Gastroesophageal sphincter (tissue), 4 donors: ENCODE measurements at regions not wholly inside any gene's neighbourhood (a gene's known extent, or its start where the extent isn't known, plus 50 kb on each side); places are given as distances from the start of the nearest gene placed in this dataset.

Experiments
- ATAC-seq: fragments of 150-250 bp; one replicate; pipeline ENCODE4 v1.9.1; 2016; ENCODE audit warnings: mild to moderate bottlenecking, moderate library complexity
- H3K27ac ChIP-seq, 4 donors: fragments of 200-600 bp; sonication (generic) in 3 of 4; 1 replicate in 3 of 4; 2 replicates in 1 of 4; pipeline ENCODE4 v1.5.1; 2016 to 2019
- H3K27me3 ChIP-seq: fragments of 200-600 bp; sonication (generic); one replicate; pipeline ENCODE4 v1.5.1; 2019
- H3K36me3 ChIP-seq, 2 donors: fragments of 200-600 bp; sonication (generic); one replicate each; pipeline ENCODE4 v1.5.1; 2019; ENCODE audit warnings: control low read depth in 1 of 2
- H3K4me1 ChIP-seq, 3 donors: fragments of 200-600 bp; sonication (generic); 1 replicate in 2 of 3; 2 replicates in 1 of 3; pipeline ENCODE4 v1.5.1; 2016 to 2019; ENCODE audit warnings: control low read depth in 2 of 3
- H3K4me3 ChIP-seq, 2 donors: fragments of 200-600 bp; sonication (generic); one replicate each; pipeline ENCODE4 v1.5.1; 2019; ENCODE audit warnings: mild to moderate bottlenecking in 1 of 2, moderate library complexity in 1 of 2
- H3K9me3 ChIP-seq, 3 donors: fragments of 200-600 bp; sonication (generic); one replicate each; pipeline ENCODE4 v1.5.1; 2017 to 2019; ENCODE audit warnings: control low read depth in 2 of 3
- EP300 ChIP-seq: sonication (generic); formaldehyde crosslinking; IDR thresholded peaks from one replicate; pipeline ENCODE4 v1.6.1; 2017; ENCODE audit warnings: antibody characterized with exemption, mild to moderate bottlenecking
- POLR2A ChIP-seq, 2 donors: fragments of 450-650 bp; IDR thresholded peaks; one replicate each; pipeline ENCODE4 v1.6.1; 2017; ENCODE audit warnings: antibody characterized with exemption in 2 of 2, mild to moderate bottlenecking in 2 of 2, moderate library complexity in 1 of 2
- POLR2AphosphoS5 ChIP-seq: sonication (generic); formaldehyde crosslinking; IDR thresholded peaks from one replicate; pipeline ENCODE4 v1.6.1; 2017; ENCODE audit warnings: antibody characterized with exemption
- WGBS, 2 donors: methylation state at CpG; one replicate each; pipeline ENCODE4 v1.1.5; 2018; ENCODE audit warnings: low coverage in 1 of 2; 5-methylcytosine and 5-hydroxymethylcytosine counted together
- TF ChIP-seq, protein P1 (sequence below), 4 experiments: fragments of 200-600 bp in 2 of 4; fragments of 450-650 bp in 2 of 4; sonication (generic) in 1 of 4; IDR thresholded peaks; one replicate each; pipeline ENCODE4 v1.5.1; 2017 to 2019; ENCODE audit warnings: antibody characterized with exemption in 4 of 4, mild to moderate bottlenecking in 2 of 4, moderate library complexity in 2 of 4

DNA sequence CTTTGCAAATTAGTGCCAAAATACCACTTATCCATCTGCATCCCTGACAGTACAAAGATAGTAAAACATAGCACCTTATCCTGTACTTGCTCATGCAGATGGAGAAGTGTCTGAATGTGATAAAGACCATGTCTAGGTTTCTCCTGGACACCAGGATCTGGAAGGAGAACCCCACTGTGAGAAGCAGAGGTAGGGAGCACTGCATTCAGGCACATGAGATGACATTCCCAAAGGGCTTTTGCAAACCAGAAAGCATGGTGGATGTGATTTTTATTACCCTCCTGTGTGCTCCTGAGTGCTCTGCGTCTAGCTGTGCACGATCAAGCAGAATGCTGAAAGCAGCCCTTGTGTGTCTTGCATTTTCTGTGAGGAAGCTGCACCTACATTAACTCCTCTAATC, 857.6 kb upstream of the ID2 start:
- ATAC-seq, result no peak
- TF ChIP-seq POLR2AphosphoS5 (no peak), POLR2A (IDR thresholded peaks at IDR 0.05) (no peak), EP300 (no peak)
- TF ChIP-seq, protein P1, sequence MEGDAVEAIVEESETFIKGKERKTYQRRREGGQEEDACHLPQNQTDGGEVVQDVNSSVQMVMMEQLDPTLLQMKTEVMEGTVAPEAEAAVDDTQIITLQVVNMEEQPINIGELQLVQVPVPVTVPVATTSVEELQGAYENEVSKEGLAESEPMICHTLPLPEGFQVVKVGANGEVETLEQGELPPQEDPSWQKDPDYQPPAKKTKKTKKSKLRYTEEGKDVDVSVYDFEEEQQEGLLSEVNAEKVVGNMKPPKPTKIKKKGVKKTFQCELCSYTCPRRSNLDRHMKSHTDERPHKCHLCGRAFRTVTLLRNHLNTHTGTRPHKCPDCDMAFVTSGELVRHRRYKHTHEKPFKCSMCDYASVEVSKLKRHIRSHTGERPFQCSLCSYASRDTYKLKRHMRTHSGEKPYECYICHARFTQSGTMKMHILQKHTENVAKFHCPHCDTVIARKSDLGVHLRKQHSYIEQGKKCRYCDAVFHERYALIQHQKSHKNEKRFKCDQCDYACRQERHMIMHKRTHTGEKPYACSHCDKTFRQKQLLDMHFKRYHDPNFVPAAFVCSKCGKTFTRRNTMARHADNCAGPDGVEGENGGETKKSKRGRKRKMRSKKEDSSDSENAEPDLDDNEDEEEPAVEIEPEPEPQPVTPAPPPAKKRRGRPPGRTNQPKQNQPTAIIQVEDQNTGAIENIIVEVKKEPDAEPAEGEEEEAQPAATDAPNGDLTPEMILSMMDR (IDR thresholded peaks at IDR 0.05), result no peak

DNA sequence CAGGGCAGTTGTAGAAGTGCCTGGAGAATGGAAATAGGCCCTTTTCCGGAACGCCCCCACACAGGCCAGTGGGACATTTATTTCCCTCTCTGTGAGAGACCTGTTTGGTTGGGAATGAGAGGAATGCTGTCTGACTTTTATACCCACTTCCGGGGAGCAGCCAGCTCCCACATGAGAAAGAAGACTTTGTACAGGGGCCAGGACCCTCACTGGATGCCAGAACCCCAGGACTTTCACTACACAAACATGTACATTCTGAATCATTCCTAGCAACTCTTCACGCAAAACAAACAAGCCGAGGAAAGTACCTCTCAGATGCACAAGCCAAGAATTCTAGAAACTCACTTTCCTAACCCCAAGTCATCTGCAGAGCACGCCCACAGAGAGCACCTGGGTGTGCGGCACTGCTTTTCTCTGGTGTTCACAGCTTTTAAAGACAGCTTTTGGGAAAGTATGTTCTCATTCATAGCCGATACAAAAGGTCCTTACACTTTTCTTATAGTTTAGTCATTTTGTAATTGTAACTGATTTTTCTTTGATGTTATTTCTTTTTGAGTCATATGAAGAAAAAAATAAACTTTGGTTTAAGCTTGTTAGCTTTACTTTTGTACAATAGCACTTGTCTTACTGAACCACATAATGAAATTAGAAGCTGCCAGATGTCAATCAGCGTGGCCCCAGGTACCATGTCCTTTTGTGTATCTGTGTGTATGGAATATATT, 856.1 kb upstream of the ID2 start:
- Histone ChIP-seq H3K4me3 (no peak overlapping the region), H3K27ac (no peak overlapping the region), H3K9me3 (no peaks in the 10 kb centered on the region), H3K27me3 (no peaks in the 10 kb centered on the region), H3K36me3 (no peaks in the 10 kb centered on the region), H3K4me1 (no peaks in the 10 kb centered on the region)
- 61 to 76% methylated on average over 3 to 8 of the region's 9 CpGs for WGBS, 2 donors
- TF ChIP-seq POLR2AphosphoS5 (no peak), EP300 (no peak), POLR2A (IDR thresholded peaks at IDR 0.05) (no peak)
- TF ChIP-seq, protein P1 (IDR thresholded peaks at IDR 0.05), result no peak
- no peak for ATAC-seq

More for the DNA sequence above, 857.6 kb upstream of the ID2 start:
- H3K4me1 ChIP-seq, result no peaks in the 10 kb centered on the region
- H3K27ac ChIP-seq, result no peak overlapping the region
- no peak overlapping the region for H3K4me3 ChIP-seq
- WGBS, 2 donors, result 86% methylated on average over 2 of the region's 2 CpGs; no CpG with 5 or more reads in 1 of the 2 donors
- H3K9me3 ChIP-seq, result no peaks in the 10 kb centered on the region
- H3K27me3 ChIP-seq, result no peaks in the 10 kb centered on the region
- no peaks in the 10 kb centered on the region for H3K36me3 ChIP-seq

DNA sequence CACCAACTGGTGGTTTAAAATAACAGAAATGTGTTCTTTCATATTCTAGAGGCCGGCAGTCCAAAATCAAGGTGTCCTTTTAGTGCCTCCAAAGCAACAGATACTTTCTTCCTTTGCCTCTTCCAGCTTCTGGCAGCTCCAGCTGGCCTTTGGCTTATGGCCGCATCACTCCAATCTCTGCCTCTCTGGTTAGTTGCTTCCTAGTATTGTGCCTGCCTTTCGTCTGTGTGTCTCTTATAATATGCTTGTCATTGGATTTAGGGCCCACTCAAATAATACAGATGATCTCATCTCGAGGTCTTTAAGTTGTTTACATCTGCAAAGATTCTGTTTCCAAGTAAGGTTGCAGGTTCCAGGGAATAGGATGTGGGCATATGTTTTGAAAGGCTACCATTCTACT, 855.2 kb upstream of the ID2 start:
- Histone ChIP-seq H3K27me3 (no peaks in the 10 kb centered on the region), H3K36me3 (no peaks in the 10 kb centered on the region), H3K27ac (no peak overlapping the region), H3K4me3 (no peak overlapping the region), H3K4me1 (no peaks in the 10 kb centered on the region), H3K9me3 (no peaks in the 10 kb centered on the region)
- TF ChIP-seq EP300 (no peak), POLR2A (IDR thresholded peaks at IDR 0.05) (no peak), POLR2AphosphoS5 (no peak)
- TF ChIP-seq, protein P1 (IDR thresholded peaks at IDR 0.05), result no peak
- WGBS, 2 donors, result 73 to 95% methylated on average over 3 to 4 of the region's 4 CpGs
- no peak for ATAC-seq

DNA sequence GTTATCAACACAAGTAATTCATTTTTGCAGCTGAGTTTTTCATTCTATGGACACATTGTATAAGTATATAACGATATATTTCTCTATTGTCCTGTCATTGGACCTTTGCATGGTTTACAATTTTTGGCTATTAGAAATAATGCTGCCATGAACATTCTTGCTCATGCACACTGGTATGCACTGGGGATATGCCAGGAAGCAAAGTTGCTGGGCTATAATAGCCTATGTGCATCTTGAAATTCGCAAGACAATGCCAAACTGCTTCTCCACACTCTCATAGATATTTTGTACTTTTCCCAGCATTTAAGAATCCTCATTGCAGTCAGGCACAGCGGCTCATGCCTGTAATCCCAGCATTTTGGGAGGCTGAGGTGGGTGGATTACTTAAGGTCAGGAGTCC, 852.6 kb upstream of the ID2 start:
- 80 to 90% methylated on average over 2 to 3 of the region's 3 CpGs for WGBS, 2 donors

More for the DNA sequence above, 852.6 kb upstream of the ID2 start:
- no peak for ATAC-seq
- H3K4me1 ChIP-seq, result no peaks in the 10 kb centered on the region
- no peak overlapping the region for H3K27ac ChIP-seq
- no peaks in the 10 kb centered on the region for H3K36me3 ChIP-seq
- H3K27me3 ChIP-seq, result no peaks in the 10 kb centered on the region
- no peak overlapping the region for H3K4me3 ChIP-seq
- TF ChIP-seq, protein P1 (IDR thresholded peaks at IDR 0.05), result no peak
- no peak for TF ChIP-seq EP300
- TF ChIP-seq POLR2A (IDR thresholded peaks at IDR 0.05), result no peak
- no peak for TF ChIP-seq POLR2AphosphoS5
- H3K9me3 ChIP-seq, result no peaks in the 10 kb centered on the region
